ENCODE measurements at regions not wholly inside any gene's neighbourhood (a gene's known extent, or its start where the extent isn't known, plus 50 kb on each side); places are given as distances from the start of the nearest gene placed in this dataset.

- no peaks in the 10 kb centered on the region for H3K4me1 ChIP-seq
- no peak for DNase-seq
- peaks cover 0 to 8% (median 0%) of the 10 kb centered on the region in 8 donors for H3K9me3 ChIP-seq
- no peaks in the 10 kb centered on the region for H3K36me3 ChIP-seq
- intact Hi-C loops (cut with DNase I; ENCODE audit: low total_unique reads), result no loop called here
- no peak overlapping the region for H3K4me3 ChIP-seq
- WGBS, 5 donors, result 87 to 99% (median 94%) methylated on average over 2 of the region's 2 CpGs
- TF ChIP-seq CTCF (IDR thresholded peaks at IDR 0.05 in 8 of 11, conservative IDR thresholded peaks at IDR 0.05 in 3 of 11) (no peak), POLR2A (IDR thresholded peaks at IDR 0.05) (no peak), POLR2AphosphoS5 (IDR thresholded peaks at IDR 0.05) (no peak)
- H3K27ac ChIP-seq, result no peak overlapping the region
- H3K27me3 ChIP-seq (replicated peaks in 1 of 7), result no peaks in the 10 kb centered on the region
Observed at GRCh38 chr1:88311907-88312306, 372.2 kb upstream of the PKN2 start.

GRCh38 chr1:88317396-88317795, 366.7 kb upstream of the PKN2 start:
- Histone ChIP-seq H3K36me3 (no peaks in the 10 kb centered on the region), H3K27me3 (replicated peaks in 1 of 7) (no peaks in the 10 kb centered on the region), H3K9me3 (no peaks in the 10 kb centered on the region), H3K4me1 (no peaks in the 10 kb centered on the region), H3K27ac (no peak overlapping the region), H3K4me3 (no peak overlapping the region)
- DNase-seq, result no peak
- intact Hi-C loops (cut with DNase I; ENCODE audit: low total_unique reads), result no loop called here
- 66 to 92% (median 73%) methylated on average over 1 of the region's 1 CpG for WGBS, 5 donors
- TF ChIP-seq POLR2AphosphoS5 (IDR thresholded peaks at IDR 0.05) (no peak), POLR2A (IDR thresholded peaks at IDR 0.05) (no peak), CTCF (IDR thresholded peaks at IDR 0.05 in 8 of 11, conservative IDR thresholded peaks at IDR 0.05 in 3 of 11) (no peak)

- no peaks in the 10 kb centered on the region for H3K4me1 ChIP-seq
- H3K27me3 ChIP-seq (replicated peaks in 1 of 7), result no peaks in the 10 kb centered on the region
- WGBS, 5 donors, result 83 to 93% (median 85%) methylated on average over 7 of the region's 7 CpGs
- DNase-seq, result no peak
- H3K9me3 ChIP-seq, result no peaks in the 10 kb centered on the region
- no peak overlapping the region for H3K27ac ChIP-seq
- H3K4me3 ChIP-seq, result no peak overlapping the region
- no peaks in the 10 kb centered on the region for H3K36me3 ChIP-seq
- TF ChIP-seq CTCF (IDR thresholded peaks at IDR 0.05 in 8 of 11, conservative IDR thresholded peaks at IDR 0.05 in 3 of 11) (no peak), POLR2AphosphoS5 (IDR thresholded peaks at IDR 0.05) (no peak), POLR2A (IDR thresholded peaks at IDR 0.05) (no peak)
- intact Hi-C loops (cut with DNase I; ENCODE audit: low total_unique reads), result no loop called here
Observed at GRCh38 chr1:88318740-88319139, 365.3 kb upstream of the PKN2 start.

- TF ChIP-seq POLR2A (IDR thresholded peaks at IDR 0.05) (no peak), CTCF (IDR thresholded peaks at IDR 0.05 in 8 of 11, conservative IDR thresholded peaks at IDR 0.05 in 3 of 11) (no peak), POLR2AphosphoS5 (IDR thresholded peaks at IDR 0.05) (no peak)
- 15 to 39% (median 29%) methylated on average over 3 of the region's 3 CpGs for WGBS, 5 donors
- no peak for DNase-seq
- no peaks in the 10 kb centered on the region for H3K4me1 ChIP-seq
- H3K4me3 ChIP-seq, result no peak overlapping the region
- H3K27me3 ChIP-seq (replicated peaks in 1 of 7), result no peaks in the 10 kb centered on the region
- H3K27ac ChIP-seq, result no peak overlapping the region
- no peaks in the 10 kb centered on the region for H3K36me3 ChIP-seq
- intact Hi-C loops (cut with DNase I; ENCODE audit: low total_unique reads), result no loop called here
- no peaks in the 10 kb centered on the region for H3K9me3 ChIP-seq
Observed at GRCh38 chr1:88320291-88320690, 363.8 kb upstream of the PKN2 start.
